Keratinocyte (primary cell): ENCODE measurements at regions not wholly inside any gene's neighbourhood (a gene's known extent, or its start where the extent isn't known, plus 50 kb on each side); places are given as distances from the start of the nearest gene placed in this dataset.

Source experiments
- DNase-seq: peaks from one replicate; pipeline ENCODE4 v3.0.0-alpha.2; 2011; ENCODE audit warnings: low read depth, missing footprints, low spot score
- FAIRE-seq: peaks from 2 replicates; lab custom pipeline; 2011; peaks lifted over from hg19 to GRCh38; lab: Jason Lieb, UNC
- H2AFZ ChIP-seq: 2 replicates; pipeline ENCODE4 v1.6.0; 2012; ENCODE audit warnings: low read length, control low read depth, inconsistent platforms; ENCODE audit not compliant: control insufficient read depth
- H3K27ac ChIP-seq: 2 replicates; pipeline ENCODE4 v1.5.1; 2011; ENCODE audit warnings: low read length; ENCODE audit not compliant: control insufficient read depth, insufficient read depth
- H3K27me3 ChIP-seq: 3 replicates; pipeline ENCODE4 v1.6.0; 2011; ENCODE audit warnings: low read length; ENCODE audit not compliant: control insufficient read depth, insufficient read depth; ENCODE audit errors: extremely low read depth
- H3K36me3 ChIP-seq, 2 experiments: 2 replicates in 1 of 2; 3 replicates in 1 of 2; pipeline ENCODE4 v1.5.1; 2011; ENCODE audit warnings: low read length in 2 of 2, mild to moderate bottlenecking in 1 of 2; ENCODE audit not compliant: control insufficient read depth in 2 of 2, insufficient read depth in 2 of 2; ENCODE audit errors: extremely low read depth in 1 of 2
- H3K4me1 ChIP-seq: 3 replicates; pipeline ENCODE4 v1.5.1; 2011; ENCODE audit warnings: low read length; ENCODE audit not compliant: control insufficient read depth, insufficient read depth; ENCODE audit errors: extremely low read depth
- H3K4me2 ChIP-seq: 3 replicates; pipeline ENCODE4 v1.6.0; 2011; ENCODE audit warnings: low read depth, low read length; ENCODE audit not compliant: control insufficient read depth, insufficient read depth; ENCODE audit errors: extremely low read depth
- H3K4me3 ChIP-seq, 3 experiments: fragments of 200-600 bp in 1 of 3; sonication (generic) in 1 of 3; 2 replicates in 2 of 3; 3 replicates in 1 of 3; pipeline ENCODE4 v1.5.1; 2011 to 2016; ENCODE audit warnings: low read length in 3 of 3, mild to moderate bottlenecking in 3 of 3, control low read depth in 2 of 3, inconsistent platforms in 1 of 3, low read depth in 1 of 3, mixed read lengths in 1 of 3, mixed run types in 1 of 3, moderate library complexity in 1 of 3; ENCODE audit not compliant: control insufficient read depth in 2 of 3, insufficient read depth in 2 of 3; ENCODE audit errors: extremely low read depth in 1 of 3
- H3K79me2 ChIP-seq: 2 replicates; pipeline ENCODE4 v1.6.0; 2012; ENCODE audit warnings: low read length; ENCODE audit not compliant: control insufficient read depth, insufficient read depth
- H3K9ac ChIP-seq: 3 replicates; pipeline ENCODE4 v1.6.0; 2011; ENCODE audit warnings: low read length; ENCODE audit not compliant: control insufficient read depth, insufficient read depth; ENCODE audit errors: extremely low read depth
- H3K9me1 ChIP-seq: 3 replicates; pipeline ENCODE4 v1.6.0; 2011; ENCODE audit warnings: low read length; ENCODE audit not compliant: control insufficient read depth, insufficient read depth; ENCODE audit errors: extremely low read depth
- H3K9me3 ChIP-seq: 2 replicates; pipeline ENCODE4 v1.5.1; 2012; ENCODE audit warnings: low read depth, low read length; ENCODE audit not compliant: control insufficient read depth
- H4K20me1 ChIP-seq: 3 replicates; pipeline ENCODE4 v1.6.0; 2011; ENCODE audit warnings: low read length; ENCODE audit not compliant: control insufficient read depth, insufficient read depth; ENCODE audit errors: extremely low read depth
- CTCF ChIP-seq, 3 experiments: IDR thresholded peaks in 1 of 3; conservative IDR thresholded peaks in 1 of 3; optimal IDR thresholded peaks in 1 of 3; 2 replicates in 2 of 3; 3 replicates in 1 of 3; pipeline versions ENCODE3 to v1.5.1; 2011; ENCODE audit warnings: low read length in 3 of 3, mild to moderate bottlenecking in 3 of 3, moderate library complexity in 2 of 3, control low read depth in 1 of 3, inconsistent platforms in 1 of 3; ENCODE audit not compliant: insufficient read depth in 2 of 3; ENCODE audit errors: extremely low read depth in 1 of 3
- EZH2 ChIP-seq: IDR thresholded peaks from one replicate; pipeline ENCODE4 v1.6.1; 2012; ENCODE audit warnings: inconsistent platforms, mild to moderate bottlenecking, low read length, moderate library complexity
- dilution Hi-C: fragments of 300-500 bp; cut with MboI; formaldehyde crosslinking; loops from one replicate; pipeline ENCODE4 v1.7.0; 2020; ENCODE audit warnings: low sequenced_read_pairs; ENCODE audit not compliant: extremely low pct_ligation_motif_present

GRCh38 chr4:28879900-28880299 is 1840.3 kb upstream of the PCDH7 start:
- no peaks in the 10 kb centered on the region for H3K27me3 ChIP-seq
- H3K9me1 ChIP-seq: no peaks in the 10 kb centered on the region
- no peaks in the 10 kb centered on the region for H4K20me1 ChIP-seq
- H3K79me2 ChIP-seq: no peaks in the 10 kb centered on the region
- no peak overlapping the region for H2AFZ ChIP-seq
- H3K27ac ChIP-seq: no peak overlapping the region
- DNase-seq (no peak), FAIRE-seq (no peak)
- no peaks in the 10 kb centered on the region for H3K9me3 ChIP-seq
- H3K4me3 ChIP-seq: no peak overlapping the region
- no peak overlapping the region for H3K9ac ChIP-seq
- TF ChIP-seq EZH2 (no peak), CTCF (optimal IDR thresholded peaks at IDR 0.05 in 1 of 3, IDR thresholded peaks at IDR 0.05 in 1 of 3, conservative IDR thresholded peaks at IDR 0.05 in 1 of 3; ENCODE audit: extremely low read depth in 1 of 3, insufficient read depth in 2 of 3, low read length in 3 of 3) (no peak)
- no peaks in the 10 kb centered on the region for H3K36me3 ChIP-seq
- no peak overlapping the region for H3K4me2 ChIP-seq
- dilution Hi-C loops: no loop called here
- no peaks in the 10 kb centered on the region for H3K4me1 ChIP-seq

GRCh38 chr4:28883211-28883610 is 1837.0 kb upstream of the PCDH7 start:
- Histone ChIP-seq H3K9ac (no peak overlapping the region), H3K9me1 (no peaks in the 10 kb centered on the region), H3K79me2 (no peaks in the 10 kb centered on the region), H4K20me1 (no peaks in the 10 kb centered on the region), H3K36me3 (no peaks in the 10 kb centered on the region), H3K4me1 (no peaks in the 10 kb centered on the region), H3K27me3 (no peaks in the 10 kb centered on the region), H2AFZ (no peak overlapping the region), H3K9me3 (no peaks in the 10 kb centered on the region), H3K27ac (no peak overlapping the region), H3K4me2 (no peak overlapping the region), H3K4me3 (no peak overlapping the region)
- DNase-seq (no peak), FAIRE-seq (no peak)
- dilution Hi-C loops: no loop called here
- no peak for TF ChIP-seq CTCF (optimal IDR thresholded peaks at IDR 0.05 in 1 of 3, IDR thresholded peaks at IDR 0.05 in 1 of 3, conservative IDR thresholded peaks at IDR 0.05 in 1 of 3; ENCODE audit: extremely low read depth in 1 of 3, insufficient read depth in 2 of 3, low read length in 3 of 3)
- no peak for TF ChIP-seq EZH2
